GOT3 (cell line): ENCODE measurements at regions not wholly inside any gene's neighbourhood (a gene's known extent, or its start where the extent isn't known, plus 50 kb on each side); places are given as distances from the start of the nearest gene placed in this dataset.

Experiments used
- DNase-seq: peaks from one replicate; lab custom pipeline; 2025; ENCODE audit warnings: mixed read lengths; lab: John Stamatoyannopoulos, UW

- DNase-seq: no peak
These were observed 60.9 kb upstream of the CHRM2 start for GRCh38 chr7:136807598-136807997.

- DNase-seq: no peak
These were observed 65.4 kb upstream of the CHRM2 start for GRCh38 chr7:136803028-136803427.

- DNase-seq: no peak
These were observed 84.5 kb upstream of the CHRM2 start for GRCh38 chr7:136783934-136784333.

- DNase-seq: no peak
These were observed 126.5 kb upstream of the CHRM2 start for GRCh38 chr7:136741941-136742340.

- no peak for DNase-seq
These were observed 139.5 kb upstream of the CHRM2 start for GRCh38 chr7:136728945-136729344.

- DNase-seq: no peak
These were observed 142.0 kb upstream of the CHRM2 start for GRCh38 chr7:136726460-136726859.

- no peak for DNase-seq
These were observed 150.4 kb upstream of the CHRM2 start for GRCh38 chr7:136717910-136718557.

GRCh38 chr7:136714062-136714461 is 154.4 kb upstream of the CHRM2 start:
- no peak for DNase-seq

GRCh38 chr7:136710751-136711150 is 157.7 kb upstream of the CHRM2 start:
- DNase-seq: no peak

- no peak for DNase-seq
These were observed 158.6 kb upstream of the CHRM2 start for GRCh38 chr7:136709876-136710275.

- no peak for DNase-seq
These were observed 165.5 kb upstream of the CHRM2 start for GRCh38 chr7:136702913-136703312.

GRCh38 chr7:136698977-136699376 is 169.5 kb upstream of the CHRM2 start:
- no peak for DNase-seq

- DNase-seq: no peak
These were observed 170.2 kb upstream of the CHRM2 start for GRCh38 chr7:136698231-136698630.

GRCh38 chr7:136697271-136697670 is 171.2 kb upstream of the CHRM2 start:
- DNase-seq: no peak

- no peak for DNase-seq
These were observed 175.0 kb upstream of the CHRM2 start for GRCh38 chr7:136693166-136694119.

GRCh38 chr7:136692221-136692620 is 176.2 kb upstream of the CHRM2 start:
- DNase-seq: no peak

- no peak for DNase-seq
These were observed 179.9 kb upstream of the CHRM2 start for GRCh38 chr7:136688601-136689000.

- DNase-seq: no peak
These were observed 180.6 kb upstream of the CHRM2 start for GRCh38 chr7:136687693-136688322.

GRCh38 chr7:136685501-136686173 is 182.8 kb upstream of the CHRM2 start:
- DNase-seq: no peak

- DNase-seq: no peak
These were observed 190.7 kb upstream of the CHRM2 start for GRCh38 chr7:136677471-136678365.

- no peak for DNase-seq
These were observed 200.9 kb upstream of the CHRM2 start for GRCh38 chr7:136667584-136667983.
